Stimulated activated CD4-positive, alpha-beta T cell treated with anti-CD3 and anti-CD28 coated beads, TNF-alpha, amount 100 ng/mL, for 1 hour (primary cell): ENCODE measurements at regions not wholly inside any gene's neighbourhood (a gene's known extent, or its start where the extent isn't known, plus 50 kb on each side); places are given as distances from the start of the nearest gene placed in this dataset.

Source experiments
- DNase-seq, 3 donors: peaks; one replicate each; pipeline ENCODE4 v3.0.0-alpha.2; 2020; ENCODE audit warnings: low read depth in 3 of 3, low spot score in 1 of 3

GRCh38 chrX:40281336-40282005, 183.7 kb upstream of the BCOR start:
- DNase-seq, result no peak

DNA sequence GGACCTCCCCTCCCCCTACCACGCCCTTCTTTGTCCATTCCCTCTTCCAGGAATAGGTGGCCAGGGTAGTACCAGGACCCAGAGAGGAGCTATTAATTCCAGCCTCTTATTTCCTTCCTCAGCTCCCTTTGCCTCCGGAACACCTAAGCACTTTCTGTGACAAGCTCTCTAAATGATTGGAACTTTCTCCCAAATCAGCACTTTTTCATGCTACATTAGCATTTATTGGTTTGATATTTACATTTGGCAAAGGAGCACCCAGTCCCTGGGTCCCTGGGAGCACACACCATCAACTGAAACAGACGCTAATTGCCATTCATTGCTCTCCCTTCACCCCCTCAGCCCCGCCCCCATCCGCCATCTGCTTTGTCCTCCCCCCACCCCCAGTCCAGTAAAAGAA, 182.0 kb upstream of the BCOR start:
- DNase-seq, result no peak

GRCh38 chrX:40279091-40279430, 181.3 kb upstream of the BCOR start:
- DNase-seq, result no peak

GRCh38 chrX:40278340-40279090, 180.8 kb upstream of the BCOR start:
- peak in 2 of 3 donors; percentile 8 to 24 for DNase-seq

DNA sequence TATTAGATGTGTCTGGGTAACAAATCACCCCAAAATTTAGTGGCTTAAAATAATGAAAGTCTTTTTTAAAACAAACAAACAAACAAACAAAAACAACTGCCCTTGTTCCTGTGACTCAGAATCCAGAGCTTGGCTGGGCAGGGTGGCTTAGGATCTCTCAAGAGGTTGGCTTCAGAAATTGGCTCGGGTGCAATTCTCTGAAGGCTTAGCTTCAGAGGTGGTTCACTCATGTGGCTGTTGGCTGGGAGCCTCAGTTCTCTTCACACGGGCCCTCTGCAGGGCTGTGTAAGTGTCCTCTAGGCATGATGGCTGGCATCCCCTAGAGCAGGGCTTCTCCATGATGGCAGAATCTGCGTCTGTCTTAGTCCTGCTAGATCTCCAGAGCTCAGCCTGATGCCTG, 179.9 kb upstream of the BCOR start:
- DNase-seq, result no peak

GRCh38 chrX:40273356-40274050, 175.7 kb upstream of the BCOR start:
- no peak for DNase-seq

GRCh38 chrX:40272776-40273175, 175.0 kb upstream of the BCOR start:
- no peak for DNase-seq

- DNase-seq, result no peak
Observed at GRCh38 chrX:40272141-40272540, 174.4 kb upstream of the BCOR start.

GRCh38 chrX:40268188-40268520, 170.4 kb upstream of the BCOR start:
- DNase-seq, result no peak

DNA sequence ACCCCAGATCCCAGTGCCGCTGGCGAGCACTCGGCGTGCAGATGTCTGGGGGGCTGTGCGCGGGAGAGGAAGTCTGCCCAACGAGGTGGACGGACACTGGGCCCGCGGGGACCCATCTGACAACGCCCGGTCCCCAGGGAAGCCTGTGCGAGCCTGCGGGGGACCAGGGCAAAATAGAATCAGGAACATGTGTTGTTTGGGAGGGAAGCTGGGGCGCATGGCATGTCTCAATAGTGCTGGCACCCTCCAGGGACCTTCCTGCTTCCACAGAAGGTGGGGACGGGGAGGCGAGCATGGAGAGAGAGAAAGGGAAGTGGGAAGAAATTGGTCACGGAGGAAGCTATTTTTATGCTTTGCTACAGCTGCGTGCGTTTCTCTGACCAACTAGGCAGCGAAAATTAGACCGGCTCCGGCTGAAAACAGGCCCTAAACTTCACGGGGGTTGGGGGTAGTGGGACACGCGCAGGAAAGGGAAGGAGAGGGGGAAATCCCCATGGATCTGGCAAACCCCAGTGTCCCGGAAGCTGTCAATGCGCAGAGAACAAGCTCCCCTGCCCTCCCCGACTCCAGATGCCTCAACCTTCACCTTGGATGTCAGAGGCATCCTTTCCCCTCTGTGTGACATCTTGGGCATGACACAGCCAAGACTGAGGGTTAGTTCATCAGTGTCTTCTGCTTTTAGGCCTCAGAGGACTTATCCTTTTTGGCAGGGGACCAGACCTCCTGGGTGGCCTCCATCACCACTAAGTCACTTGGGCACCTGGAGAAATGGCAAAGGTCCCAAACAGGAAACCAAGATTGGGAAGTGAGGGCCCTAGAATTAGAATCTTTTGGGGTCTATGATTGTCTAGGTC, 169.8 kb upstream of the BCOR start:
- DNase-seq, result no peak

DNA sequence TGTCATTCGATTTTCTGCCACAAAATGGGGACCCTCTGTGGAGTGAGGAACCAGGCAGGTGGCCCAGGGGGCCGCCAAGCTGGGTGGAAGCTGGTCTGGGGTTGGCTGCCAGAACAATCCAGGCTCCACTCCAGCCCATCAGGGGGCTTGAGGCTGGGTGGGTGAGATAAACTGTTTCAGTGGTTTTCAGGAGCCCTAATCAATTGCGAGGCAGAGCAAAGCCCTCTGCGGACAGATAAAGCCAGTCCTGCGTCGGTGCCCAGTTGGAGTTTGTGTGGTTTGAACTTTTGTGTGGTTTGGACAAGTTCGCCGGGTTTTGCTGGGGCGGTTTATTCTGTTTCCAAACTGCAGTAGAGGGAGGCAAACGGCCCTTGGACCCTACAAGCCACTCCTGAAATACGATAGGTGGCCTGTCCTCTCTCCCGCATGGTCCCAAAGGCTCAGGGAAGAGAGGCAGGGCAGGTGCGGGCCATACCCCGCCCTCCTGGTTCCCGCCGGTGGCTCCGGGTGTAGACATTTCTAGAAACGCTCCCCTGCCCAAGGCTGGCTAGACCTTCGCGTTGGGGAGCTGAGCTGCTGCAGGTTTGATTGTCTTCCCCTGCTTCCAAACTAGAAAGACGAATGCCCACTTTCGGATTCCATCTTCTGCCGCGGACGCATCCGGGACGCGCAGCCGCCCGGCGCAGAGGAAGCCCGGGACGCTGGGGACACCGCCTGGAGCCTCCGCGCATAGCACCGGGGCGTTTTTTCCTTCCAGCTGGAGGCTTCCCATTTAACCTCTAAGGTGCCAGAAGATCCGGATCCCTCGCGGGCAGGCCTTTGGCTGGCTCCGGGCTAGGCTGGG, 169.0 kb upstream of the BCOR start:
- peak in 2 of 3 donors; percentile 30 to 34 for DNase-seq

GRCh38 chrX:40265936-40266335, 168.2 kb upstream of the BCOR start:
- DNase-seq, result no peak

DNA sequence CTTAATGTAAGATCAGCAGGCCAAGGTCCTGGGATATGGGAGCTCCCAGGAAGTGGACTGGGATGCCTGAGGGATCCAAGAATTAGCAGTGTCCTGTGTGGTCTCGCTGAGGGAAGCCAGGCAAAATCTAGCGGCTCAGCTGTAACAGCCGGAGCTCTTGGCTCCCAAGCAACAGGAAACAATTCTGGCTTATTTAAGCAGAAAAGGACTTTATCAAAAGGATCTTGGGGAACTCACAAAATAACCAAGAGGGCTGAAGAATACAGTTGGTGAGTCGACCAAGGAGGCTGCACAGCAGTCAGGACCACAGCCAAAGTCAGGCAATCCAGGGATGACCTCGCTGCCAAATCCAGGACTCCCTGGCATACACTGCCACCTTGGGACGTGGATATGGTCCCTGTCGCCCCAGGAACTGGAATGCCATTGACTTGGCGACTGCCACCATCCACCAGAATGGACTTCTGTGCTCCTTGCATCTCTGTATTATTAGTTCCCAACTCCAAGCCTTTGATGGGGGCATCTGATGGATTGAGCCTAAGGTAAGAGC, 165.3 kb upstream of the BCOR start:
- no peak for DNase-seq

DNA sequence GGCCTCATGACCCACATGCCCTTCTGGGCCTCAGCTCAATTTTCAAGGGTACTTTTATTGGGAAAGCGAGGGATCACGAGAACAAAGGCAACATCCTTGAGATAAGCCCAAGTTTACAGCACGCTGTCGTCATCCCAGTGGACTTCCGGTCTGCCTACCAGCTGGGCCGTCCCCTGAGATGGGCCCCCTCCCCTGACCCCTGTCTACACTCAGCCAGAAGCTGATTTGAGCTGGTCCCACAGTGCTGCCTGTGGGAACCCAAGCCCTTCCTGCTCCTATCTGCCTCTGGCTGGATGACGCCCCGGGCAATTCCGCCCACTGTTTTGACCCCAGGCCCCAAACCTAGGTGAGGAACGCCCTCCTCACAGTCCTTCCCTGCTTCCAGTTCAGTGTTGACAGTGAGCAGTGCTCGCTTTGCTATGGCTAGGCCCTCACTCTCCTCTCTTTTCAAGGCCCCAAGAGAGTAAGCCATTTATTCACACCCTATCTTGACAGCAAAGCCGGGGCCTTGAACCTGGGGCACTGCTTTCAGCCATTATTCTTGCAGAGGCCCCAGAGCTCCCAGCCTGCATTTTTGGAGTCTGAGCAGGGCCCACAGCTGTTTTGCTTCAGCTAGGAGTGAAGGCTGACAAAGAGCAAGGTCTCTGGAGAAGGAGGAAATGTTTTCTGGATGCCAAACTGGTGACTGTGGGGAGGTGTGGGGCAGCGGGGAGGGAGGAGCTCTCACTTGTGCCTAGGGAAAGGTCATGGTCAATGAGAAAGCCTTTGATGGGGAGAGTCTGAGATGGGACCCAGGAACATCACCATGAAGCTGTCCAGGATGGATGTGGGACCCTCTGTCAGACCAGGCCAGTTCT, 164.6 kb upstream of the BCOR start:
- DNase-seq, result no peak

DNA sequence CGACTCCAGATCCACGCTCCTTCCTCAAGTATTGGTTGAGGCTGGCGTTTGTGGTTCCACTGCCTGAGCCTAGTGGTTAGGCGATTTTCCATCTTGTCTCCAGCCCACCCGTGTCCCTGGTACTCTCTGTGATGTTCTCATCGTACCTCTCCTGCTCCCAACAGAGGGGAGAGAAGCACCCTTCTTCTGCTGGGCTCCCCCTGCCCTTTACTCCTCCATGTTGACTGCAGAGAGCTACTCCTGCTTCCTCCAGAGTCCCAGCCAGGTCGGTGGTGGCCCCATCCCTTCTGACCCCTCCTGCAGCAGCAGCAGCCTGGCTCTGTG, 164.0 kb upstream of the BCOR start:
- no peak for DNase-seq

DNA sequence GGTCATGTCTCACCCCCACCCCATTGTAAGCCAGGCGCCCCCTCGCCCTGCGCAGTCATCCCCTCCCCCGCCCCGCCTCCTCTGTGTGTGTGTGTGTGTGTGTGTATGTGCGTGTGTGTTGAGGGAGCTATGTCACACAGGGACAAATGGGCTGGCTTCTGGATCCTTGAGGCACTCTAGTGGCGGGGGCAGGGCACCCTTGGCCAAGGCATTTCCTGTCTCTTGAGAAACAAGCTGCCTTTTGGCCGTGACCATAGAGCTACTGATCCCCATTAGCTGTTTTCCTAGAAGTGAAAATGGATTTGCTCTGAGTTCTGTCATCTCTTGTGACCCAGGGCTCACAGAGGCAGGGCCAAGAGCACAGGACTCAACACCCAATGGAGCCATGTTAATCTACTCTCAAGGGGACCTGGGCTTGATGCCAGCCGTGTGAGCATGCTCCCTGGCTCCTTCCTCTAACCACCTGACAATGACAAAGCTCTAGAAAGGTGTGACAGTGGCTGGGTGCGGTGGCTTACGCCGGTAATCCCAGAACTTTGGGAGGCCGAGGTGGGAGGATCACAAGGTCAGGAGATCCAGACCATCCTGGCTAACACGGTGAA, 162.5 kb upstream of the BCOR start:
- no peak for DNase-seq

- no peak for DNase-seq
Observed at GRCh38 chrX:40258909-40259308, 161.2 kb upstream of the BCOR start.

DNA sequence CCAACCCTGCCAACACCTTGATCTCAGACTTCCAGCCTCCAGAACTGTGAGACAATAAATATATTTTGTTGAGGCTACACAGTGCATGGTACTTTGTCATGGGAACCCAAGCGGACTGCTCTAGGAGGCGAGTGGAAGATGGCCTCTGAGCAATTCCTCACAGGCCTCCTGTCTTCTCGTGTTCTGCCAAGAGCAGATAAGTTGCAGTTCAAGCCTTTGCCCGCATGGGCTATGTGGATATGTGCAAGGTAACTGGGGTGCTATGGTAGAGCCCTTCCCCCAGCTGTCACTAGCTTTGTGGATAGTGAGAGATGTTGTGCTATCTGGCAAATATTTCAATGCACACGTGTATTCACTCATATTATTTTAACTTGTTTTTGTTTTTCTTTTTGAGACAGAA, 156.0 kb upstream of the BCOR start:
- no peak for DNase-seq

- DNase-seq, result no peak
Observed at GRCh38 chrX:40249582-40249981, 151.8 kb upstream of the BCOR start.
